ENCODE measurements at regions not wholly inside any gene's neighbourhood (a gene's known extent, or its start where the extent isn't known, plus 50 kb on each side); places are given as distances from the start of the nearest gene placed in this dataset.
A peak's percentile ranks its signal among the peaks of the same experiment; 100 is the strongest.

DNA sequence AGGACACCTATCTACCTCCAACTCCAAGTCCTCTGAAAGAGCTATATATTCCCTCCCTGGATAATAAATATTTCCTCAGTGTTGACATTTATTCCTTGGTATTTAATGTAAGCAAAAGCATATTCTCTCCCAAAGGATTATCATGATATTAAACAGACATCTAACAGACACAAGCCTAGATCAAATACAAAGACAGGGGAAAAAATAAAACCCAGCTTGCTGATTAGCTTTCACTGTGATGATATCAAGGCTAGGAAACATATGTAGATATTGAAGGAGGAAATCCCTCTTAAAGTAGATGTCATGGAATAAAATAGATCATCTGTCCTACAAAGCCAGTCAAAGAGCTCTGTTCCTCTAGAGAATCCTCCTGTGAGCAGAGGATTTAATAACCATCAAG is 95.2 kb downstream of the CRPPA start:
- DNase-seq = no peak
- intact Hi-C loops (cut with micrococcal nuclease) = no loop called here
- ATAC-seq = no peak

DNA sequence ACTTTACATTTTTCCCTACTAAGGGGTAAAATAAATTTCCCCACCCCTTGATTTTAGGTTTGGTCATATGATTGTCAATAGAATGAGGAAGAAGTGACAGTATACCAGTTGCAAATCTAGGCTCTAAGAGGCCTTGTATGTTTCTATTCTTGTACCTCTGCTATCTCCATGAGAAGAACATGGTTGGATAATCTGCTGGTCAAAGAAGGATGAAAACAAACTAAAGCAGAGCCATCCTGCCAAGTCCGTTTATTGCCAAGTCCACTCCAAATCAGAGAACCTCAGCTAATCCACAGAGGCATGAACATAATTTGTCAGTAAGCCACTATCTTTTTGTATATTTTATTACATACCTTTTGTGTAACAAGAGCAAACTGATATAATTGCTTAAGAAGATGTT is 98.0 kb downstream of the CRPPA start:
- intact Hi-C loops (cut with micrococcal nuclease) = no loop called here
- ATAC-seq = peak; percentile 72
- DNase-seq = no peak

DNA sequence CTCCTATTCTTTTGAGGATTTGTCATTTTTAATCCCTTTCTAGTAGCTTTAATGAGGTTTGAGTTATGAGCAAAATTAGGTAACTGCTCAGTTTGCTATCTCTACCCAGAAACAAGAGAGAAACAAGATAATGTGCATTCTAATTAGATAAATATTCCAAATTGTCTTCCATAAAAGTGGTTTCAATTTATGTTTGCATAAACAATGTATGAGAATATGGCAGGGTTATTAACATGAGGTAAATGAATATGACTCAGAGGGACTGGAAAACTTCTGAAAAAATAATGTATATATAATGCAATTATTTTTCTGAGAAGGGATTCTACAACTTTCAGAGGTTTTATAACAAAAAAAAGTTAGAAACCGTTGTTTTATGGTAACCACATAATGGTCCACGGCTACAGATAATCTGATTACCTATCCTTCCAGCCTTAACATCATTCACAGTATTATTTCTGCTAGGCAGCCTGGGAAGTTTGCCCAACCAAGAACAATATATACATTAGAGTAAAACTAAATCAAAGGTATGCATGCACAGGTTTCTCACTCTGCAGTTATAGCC is 101.2 kb downstream of the CRPPA start:
- intact Hi-C loops (cut with micrococcal nuclease) = no loop called here
- no peak for ATAC-seq
- no peak for DNase-seq

DNA sequence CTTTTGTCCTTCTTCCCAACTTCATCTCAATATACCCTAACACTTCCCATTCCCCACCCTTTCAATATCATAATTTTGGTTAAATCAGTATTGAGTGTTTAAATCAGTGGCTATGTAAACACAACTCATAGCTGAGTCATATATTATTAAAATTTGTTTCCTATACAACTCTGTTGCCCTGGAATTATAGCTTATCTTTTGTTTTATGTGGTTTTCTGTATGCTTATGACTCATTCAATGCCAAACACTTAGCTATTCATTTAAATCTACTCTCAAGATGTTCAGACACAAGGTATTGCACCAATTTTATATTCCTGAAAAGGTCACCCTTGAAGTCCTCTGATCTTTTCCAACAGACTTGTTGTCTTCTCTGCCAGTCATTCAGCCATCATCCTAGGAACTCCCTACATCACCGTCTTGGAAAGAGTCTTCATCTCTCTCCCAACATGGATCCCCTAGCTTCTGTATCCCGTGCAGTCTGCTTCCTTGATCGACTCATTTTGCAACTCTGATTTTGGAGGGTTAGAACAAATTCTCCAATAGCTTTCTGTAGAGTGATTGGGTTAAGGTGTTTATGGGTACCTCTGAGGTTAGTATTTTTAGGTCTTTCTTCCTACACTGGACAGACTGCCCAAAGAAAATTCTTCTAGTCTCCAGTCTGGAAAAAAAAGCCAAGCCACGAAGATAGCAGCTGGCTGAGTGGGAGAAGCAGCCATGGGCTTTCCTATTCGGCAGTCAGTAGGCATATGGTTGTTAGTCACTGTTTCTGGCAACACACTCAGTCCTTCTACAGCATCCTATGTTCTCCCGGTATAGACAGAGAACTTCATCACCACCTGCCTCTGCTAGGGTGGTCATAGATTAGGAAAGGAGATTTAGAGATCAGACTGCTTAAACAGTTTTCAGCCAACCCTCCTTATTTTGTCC is 102.1 kb downstream of the CRPPA start:
- no peak for DNase-seq
- intact Hi-C loops (cut with micrococcal nuclease) = no loop called here
- ATAC-seq = no peak

DNA sequence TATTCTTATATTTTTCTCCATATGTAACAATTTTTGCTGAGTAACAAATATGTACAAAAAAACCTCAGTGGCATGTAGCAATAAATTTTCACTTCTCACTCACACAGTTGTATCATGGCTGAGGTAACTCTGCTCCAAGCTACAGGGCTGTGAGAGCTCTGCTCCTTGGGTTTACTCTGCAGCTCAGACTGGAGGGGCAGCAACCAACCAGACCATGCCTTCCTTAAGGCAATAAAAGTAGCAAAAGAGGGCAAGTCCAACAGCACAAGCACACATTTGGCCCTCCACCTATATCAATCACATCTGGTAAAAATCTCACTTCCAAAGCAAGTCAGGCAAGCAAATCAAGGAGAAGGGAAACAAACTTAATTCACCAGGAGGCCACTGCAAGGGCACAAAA is 102.9 kb downstream of the CRPPA start:
- intact Hi-C loops (cut with micrococcal nuclease) = no loop called here
- ATAC-seq (no peak), DNase-seq (no peak)

DNA sequence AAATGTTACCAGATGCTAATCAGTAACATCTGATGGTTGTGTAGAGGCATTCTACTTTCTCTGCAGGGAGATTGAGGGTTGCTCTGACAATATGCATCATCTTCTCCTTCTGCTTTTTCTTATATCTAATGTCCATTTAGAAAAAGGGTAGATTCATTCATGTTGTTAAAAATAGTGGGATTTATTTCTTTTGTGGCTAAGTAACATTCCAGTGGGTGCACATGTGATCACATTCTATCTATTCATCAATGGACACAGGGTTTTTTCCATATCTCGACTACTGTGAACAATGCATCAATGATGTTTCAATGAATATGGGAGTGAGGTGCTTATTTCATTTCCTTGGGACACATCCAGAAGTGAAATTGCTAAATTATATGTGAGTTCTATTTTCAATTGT is 103.9 kb downstream of the CRPPA start:
- intact Hi-C loops (cut with micrococcal nuclease) = no loop called here
- DNase-seq = no peak
- no peak for ATAC-seq

DNA sequence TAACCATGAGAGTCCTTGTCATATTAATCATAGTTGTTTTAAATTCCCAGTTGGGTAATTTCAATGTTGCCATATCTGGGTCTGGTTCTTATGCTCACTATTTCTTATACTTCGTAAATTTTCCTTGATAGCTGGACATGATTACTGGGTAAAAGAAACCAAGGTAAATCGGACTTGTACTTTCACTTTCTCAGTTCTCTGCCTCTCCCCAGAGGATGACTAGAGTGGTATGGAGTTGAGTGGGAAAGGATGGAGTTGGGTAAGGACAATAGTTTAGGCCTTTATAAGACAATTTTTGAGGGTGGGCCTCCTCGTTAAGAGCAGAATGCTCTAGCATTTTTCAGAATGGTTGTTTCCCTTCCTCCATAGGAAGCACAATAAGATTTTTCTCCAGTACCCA is 106.1 kb downstream of the CRPPA start:
- intact Hi-C loops (cut with micrococcal nuclease) = no loop called here
- ATAC-seq = no peak

DNA sequence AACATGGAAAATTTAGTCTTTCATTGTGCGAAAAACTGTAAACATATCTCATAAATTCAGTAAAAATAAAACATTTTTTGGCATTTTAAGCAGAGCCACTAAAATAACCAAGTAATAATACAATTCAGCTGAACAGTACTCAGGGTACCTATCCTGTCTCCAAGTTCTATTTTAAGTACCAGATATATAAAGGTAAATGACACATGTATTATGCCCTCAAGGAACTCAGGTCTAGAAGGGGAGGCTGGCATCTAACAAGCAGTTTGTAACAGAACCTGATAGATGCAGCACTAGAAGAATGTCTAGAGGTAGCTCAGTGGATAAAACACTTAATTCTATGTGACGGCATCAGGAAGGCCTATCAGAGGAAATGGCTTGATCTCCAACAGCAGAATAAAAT is 112.2 kb downstream of the CRPPA start:
- peak; percentile 88 for ATAC-seq
- no peak for DNase-seq
- intact Hi-C loops (cut with micrococcal nuclease) = no loop called here

More for the DNA sequence above, 106.1 kb downstream of the CRPPA start:
- DNase-seq = no peak

DNA sequence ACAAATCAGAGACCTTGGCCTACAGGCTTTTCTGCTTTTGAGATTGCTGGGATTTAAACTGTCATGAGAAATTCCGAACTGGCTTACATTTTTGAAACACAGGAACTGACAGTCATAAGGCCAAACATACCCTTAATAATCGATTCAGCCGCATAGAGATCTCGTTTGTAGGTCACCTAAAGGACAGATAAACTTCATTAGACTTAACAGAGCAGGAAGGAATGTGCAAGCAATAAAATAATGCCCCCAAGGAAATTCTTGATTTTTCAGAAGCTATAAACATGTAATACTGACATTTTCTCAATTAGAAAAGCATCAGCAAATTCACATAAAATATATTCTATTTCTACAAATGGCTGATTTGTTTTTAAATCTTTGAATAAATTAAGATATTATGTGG is 120.0 kb downstream of the CRPPA start:
- no peak for DNase-seq
- intact Hi-C loops (cut with micrococcal nuclease) = no loop called here
- no peak for ATAC-seq

DNA sequence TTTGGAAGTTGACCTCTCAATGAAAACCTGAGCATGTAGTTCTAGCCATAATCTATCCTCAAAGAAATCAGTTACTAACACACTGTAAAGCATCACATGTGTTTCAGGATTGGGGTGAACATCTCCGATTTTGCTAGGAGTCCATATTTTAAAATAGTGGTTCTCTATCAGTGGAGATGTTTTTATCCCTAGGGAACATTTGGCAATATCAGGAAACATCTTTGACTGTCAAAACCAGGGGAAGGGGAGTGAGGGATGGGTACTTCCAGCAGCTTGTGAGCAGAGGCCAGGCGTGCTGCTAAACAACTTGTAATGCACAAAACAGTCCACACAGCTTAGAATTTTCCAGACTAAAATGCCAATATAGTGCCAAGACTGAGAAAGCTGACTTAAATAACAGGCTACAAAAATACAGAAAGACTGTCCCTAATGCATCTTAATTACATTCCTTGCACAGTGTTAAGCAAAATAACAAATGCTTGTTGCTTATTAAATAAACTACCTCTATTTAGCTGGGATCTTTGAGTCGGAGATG is 120.9 kb downstream of the CRPPA start:
- intact Hi-C loops (cut with micrococcal nuclease) = no loop called here
- ATAC-seq (no peak), DNase-seq (no peak)

DNA sequence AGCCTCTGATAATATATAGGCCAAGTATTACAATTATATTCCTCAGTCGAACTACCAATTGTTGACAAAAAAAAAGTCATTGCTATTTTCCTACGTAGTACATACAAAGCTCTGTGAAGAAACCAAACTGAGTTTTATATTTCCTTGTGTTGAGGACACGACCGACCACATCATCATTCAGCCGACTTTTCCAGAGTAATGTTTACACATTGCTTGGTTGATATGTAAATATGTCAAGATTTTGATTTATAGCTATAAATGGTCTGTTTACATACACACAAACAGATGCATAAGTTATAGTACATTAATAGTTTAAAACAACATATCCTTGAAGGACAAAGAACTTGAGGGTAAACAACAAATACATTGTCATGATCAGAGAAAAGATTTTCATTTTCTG is 121.5 kb downstream of the CRPPA start:
- no peak for ATAC-seq
- no peak for DNase-seq
- intact Hi-C loops (cut with micrococcal nuclease) = no loop called here

DNA sequence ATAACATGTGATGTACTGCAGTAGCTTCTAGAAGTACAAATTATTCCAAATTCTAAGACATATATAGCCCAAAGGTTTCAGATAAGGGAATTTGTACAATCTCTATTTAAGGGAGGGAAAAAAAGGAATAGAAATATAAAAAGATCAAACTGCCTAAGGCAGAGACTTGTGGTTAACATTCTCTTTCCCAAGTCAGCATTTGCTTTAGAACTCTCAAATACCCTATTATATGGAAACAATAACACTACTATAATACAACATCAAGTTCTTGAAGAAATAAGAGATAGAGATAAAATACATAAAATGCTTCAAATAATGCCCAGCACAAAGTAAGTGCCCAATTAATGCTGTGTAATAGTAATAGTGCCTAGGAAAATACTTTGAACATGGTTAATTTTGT is 123.1 kb downstream of the CRPPA start:
- no peak for ATAC-seq
- intact Hi-C loops (cut with micrococcal nuclease) = no loop called here
- no peak for DNase-seq

DNA sequence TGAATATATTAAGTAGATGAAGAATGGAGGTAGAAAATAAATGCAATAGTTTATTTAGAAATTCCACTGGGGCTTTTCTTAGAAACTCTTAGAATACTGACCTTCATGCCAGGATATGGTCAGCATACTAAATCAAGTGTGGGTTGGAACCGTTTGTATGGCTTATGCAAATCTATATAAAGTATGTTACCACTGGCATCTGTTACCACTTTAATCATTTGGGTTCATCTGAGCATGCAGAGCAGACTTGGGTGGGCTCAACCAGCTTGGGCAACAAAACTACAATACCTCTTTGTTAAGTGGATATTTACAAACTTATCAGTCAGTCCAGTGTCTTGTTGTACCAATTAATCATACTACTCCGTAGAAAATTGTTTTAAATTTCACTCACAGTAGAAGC is 125.8 kb downstream of the CRPPA start:
- no peak for ATAC-seq
- no peak for DNase-seq
- intact Hi-C loops (cut with micrococcal nuclease) = no loop called here

DNA sequence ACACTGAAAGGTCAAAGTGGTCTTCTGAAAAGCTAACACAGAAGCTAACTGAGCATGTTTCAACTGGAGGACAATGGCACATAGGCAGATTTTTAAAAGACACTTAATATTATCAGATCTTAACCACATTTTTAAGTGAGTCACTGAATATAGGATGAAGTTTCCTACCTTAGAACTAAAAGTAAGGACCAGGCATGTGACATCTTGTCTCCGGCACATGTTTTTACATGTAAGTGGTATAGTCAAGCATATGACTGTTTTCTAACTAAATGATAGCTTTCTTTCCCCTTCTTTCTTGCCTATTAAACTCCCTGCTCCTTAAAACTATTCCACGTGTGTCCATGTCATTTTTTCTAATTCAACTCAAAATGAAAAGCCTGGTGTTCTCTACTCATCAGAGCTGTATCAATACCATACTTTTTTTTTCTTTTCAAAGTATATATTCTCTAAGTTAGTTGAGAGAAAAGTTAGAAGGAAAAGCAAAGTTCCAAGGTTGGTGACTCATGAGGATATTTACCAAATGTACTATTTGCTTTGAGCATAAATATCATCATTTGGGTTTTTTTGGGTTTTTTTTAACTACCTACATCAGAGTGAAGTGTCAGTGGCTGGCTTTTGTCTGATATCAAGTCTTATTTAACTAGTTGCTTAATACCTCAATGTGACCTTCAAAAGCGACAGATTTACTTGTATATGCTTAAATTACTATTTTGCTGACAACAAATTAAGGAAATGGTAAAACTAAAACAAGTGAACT is 127.5 kb downstream of the CRPPA start:
- DNase-seq (no peak), ATAC-seq (no peak)
- intact Hi-C loops (cut with micrococcal nuclease) = no loop called here

DNA sequence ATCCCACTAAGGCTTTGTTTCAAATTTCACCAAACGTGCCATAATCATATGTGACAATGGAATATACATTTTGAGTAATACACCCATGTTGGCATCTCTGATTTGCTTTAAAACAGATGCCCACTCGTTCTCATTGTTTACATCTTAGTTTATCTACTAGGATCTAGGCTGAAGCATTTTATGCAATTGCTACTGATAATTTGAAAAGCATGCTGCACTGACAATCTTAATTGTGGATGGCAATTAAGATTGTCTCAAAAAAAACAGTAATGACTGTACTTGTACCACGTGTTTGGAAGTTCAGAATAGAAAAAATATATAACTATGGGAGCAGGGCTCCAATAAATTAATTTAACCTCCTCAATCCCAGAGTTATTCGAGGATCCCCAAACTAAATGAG is 136.8 kb downstream of the CRPPA start:
- intact Hi-C loops (cut with micrococcal nuclease) = no loop called here
- DNase-seq (no peak), ATAC-seq (no peak)

DNA sequence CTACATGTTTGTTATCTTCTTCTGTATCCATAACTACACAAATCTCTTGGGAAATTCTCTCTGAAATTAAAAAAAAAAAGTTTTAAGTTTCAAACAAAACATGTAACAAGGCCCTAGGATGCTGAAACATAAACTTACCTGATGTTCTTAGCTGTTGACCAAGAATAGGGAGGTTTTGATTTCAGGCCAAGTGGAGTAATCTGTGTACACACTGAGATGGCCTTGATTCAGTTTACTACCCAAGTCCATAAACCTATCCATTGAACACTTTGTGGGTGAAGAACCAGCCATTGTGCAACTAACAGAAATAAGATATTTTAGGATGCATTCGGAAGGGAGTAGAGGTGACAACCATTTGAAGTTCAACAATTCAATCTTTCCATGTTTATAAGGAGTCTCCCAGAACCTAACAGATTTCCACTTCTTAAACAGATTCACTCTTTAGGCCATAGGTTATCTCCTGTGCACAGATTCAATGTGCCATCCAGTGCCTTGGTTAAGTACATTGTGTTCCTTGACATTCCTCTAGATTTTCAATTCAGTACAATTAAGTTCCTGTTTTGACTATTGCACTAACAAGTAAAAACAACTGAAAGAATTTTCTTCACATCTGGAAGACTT is 143.1 kb downstream of the CRPPA start:
- intact Hi-C loops (cut with micrococcal nuclease) = no loop called here
- DNase-seq = no peak
- ATAC-seq = no peak

DNA sequence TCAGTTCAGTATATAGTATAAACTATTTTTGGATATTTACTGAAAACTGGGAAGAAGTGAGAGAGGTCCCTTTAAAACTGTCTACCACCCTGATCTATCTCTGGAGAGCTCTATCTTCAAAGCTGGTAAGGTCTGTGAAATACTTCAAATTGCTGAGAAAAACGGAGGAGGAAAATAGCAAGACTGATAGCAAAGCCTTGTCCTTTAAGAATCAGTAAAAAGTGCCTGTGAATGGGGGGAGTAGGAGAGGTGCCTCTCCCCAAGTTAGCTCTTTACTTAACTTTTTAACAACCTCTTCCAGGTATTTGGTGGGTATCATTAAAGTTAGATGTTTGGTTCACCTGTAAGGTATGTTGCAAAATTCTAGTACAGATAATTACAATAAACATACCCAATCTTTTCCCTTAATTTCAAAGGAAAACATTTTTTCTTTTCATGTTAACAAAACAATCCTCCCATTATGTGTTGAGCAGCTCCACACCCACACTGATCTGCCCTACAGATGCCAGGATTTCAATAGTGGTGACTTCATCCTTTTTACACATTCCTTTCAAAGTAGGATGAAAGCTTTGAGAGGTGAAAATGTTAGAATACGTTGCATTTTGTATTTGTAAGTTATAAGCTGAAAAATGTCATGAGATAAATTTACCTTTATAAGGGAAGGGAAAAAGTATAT is 149.2 kb downstream of the CRPPA start:
- intact Hi-C loops (cut with micrococcal nuclease) = no loop called here
- ATAC-seq = no peak

DNA sequence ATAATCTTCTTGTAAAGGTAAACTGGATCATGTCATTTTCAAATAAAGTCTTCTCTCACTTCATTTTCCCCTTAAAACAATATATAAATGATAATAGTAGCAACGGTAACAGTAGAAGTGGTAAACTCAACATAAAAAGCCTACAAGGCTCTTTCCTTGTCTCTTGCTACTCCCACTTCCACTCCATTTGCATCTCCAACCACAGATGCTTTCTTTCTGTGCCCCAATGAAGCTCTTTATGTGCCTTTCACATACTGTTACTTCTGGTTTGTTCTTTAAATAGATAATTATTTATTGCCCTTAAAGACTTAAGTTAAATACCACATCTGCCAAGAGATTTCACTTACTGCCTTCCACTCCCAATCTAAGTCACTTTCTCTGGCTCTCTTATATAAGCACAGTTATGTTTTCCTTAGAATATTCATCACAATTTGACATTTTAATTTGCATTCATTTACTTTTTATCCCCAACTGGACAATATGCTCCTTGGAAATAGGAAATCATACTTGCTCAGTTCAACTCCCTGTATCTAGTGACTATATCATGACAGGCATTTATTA is 149.9 kb downstream of the CRPPA start:
- no peak for ATAC-seq
- intact Hi-C loops (cut with micrococcal nuclease) = no loop called here

More for the DNA sequence above, 149.2 kb downstream of the CRPPA start:
- no peak for DNase-seq

DNA sequence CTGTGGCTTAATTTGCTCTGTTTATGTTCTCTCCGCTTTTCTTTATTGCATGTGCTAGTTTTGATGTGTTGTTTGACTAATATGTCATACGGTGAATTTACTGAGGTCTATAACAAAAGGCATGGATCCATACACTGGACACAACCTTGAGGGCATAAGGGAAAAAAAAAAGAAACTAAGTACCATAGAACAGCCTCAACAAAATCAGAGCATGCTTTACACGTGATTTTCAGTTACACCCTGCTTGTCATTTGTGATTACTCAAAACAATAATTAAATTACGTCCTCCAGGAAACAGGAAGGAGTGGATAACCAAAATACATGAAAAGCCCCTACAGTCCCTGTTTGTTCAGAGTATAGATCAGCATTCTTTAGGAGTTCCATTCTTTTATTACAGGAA is 150.5 kb downstream of the CRPPA start:
- no peak for DNase-seq
- no peak for ATAC-seq
- intact Hi-C loops (cut with micrococcal nuclease) = no loop called here

More for the DNA sequence above, 149.9 kb downstream of the CRPPA start:
- DNase-seq = no peak
